Activated naive CD4-positive, alpha-beta T cell treated with Interleukin-2 at 50 U/mL for 16 hours (primary cell): ENCODE measurements at regions not wholly inside any gene's neighbourhood (a gene's known extent, or its start where the extent isn't known, plus 50 kb on each side); places are given as distances from the start of the nearest gene placed in this dataset.

ENCODE experiments used
- DNase-seq: peaks from one replicate; pipeline ENCODE4 v3.0.0-alpha.2; 2020

DNA sequence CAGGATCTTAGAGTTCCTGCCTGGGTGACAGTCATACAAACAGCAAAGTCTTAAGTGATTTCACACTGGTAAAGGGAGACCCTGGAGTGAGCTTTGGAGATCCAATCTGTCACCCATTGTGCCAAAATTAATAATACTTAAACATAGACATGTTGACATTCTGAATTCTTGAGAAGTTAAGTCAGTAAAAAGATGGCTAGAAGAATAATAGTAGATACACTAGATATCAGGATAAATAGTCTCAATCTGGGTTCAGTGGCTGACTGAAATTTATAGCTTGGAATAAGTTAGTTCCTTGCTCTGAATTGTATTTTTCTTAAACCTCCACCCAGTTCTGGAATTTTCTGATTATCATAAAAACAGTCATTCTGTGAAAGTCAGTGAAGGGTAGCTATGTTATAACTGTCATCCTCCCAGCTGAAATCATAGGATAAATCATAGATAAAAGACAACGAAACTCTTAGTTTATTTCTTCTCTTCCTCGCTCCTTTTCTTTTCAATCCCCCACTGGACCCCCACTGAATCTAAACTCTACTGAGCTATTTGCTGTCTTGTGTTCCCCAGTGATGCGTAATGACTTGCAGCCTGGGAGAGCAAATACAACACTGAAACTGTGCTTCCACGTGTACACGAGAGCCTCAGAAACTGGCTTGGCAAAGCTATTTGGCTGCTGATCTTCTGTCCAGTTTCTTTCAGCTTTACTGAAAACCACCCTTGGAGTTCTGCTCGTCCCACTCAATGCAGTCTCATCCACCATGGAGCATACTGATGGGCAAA, 175.4 kb upstream of the TP63 start:
- no peak for DNase-seq

DNA sequence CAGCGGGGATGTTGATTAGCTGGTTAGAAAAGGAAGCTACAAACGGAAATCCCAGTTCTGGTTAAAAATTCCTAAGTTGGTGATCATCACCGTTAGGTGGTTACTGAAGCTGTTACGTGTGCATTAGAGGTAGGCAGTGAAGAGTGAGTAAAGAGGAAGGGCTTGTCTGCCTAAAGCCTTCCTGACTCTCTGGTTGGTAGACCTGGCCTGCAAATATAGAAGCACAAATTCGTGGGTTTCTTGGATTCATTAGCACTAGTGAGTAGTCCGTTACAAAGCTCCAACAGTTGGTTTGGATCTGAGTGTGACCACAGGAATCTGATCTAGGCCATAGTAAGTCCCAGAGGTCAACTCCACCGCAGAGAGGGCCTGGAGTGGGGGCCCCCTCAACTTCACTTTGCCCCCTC, 174.0 kb upstream of the TP63 start:
- no peak for DNase-seq

DNA sequence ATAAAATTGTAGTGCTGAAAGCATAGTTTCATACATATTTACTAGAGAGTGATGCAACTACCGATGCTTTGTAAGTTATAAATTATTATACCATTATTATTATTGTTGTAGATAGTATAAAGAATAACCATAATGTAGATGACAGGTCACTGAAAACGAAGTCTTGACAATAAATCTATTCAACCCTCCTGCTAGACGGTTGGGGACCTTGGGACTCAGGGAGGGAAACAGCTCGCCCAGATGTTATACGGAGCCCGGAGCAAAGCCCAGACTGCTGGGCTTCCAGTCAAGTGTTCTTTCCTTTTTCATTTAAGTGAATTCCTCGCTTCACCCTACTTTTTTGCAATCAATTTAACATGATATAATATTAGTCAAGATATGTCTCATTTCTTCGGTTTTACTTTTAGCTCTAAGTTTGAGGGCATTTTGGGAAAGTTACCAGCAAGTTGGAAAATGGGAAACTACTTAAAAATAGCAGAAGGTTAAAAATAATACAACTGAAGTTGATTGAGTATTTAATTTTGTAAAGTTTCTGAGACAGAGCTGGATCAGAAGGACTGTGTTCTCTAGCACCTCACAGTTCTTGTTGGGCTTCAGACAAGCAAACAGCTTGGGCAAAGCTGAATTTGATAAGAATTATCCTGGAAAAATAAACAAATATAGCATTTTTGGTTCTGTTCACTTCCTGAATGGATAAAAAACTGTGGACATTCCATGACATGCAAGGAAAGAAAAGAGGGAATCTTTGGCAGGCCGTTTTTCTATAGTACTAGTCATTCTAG, 173.4 kb upstream of the TP63 start:
- DNase-seq = no peak

DNA sequence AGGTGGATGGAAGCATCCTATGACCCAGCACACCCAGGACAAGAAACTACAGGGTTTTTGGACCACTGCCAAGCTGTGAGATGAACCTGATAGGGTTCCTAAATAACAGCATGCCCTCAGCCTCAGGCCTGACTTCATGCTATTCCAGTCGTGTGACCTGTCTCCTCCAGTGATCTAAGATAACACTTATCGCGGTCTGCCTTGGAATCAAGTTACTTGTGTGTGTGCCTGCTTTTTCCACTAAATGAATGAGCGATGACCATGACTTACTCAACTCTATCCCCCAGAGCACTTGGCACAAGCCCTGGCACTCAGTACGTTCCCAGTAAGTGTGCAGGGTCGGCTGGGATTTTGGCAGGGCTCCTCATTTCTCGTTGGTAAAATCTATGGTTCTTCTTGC, 172.7 kb upstream of the TP63 start:
- DNase-seq = no peak

DNA sequence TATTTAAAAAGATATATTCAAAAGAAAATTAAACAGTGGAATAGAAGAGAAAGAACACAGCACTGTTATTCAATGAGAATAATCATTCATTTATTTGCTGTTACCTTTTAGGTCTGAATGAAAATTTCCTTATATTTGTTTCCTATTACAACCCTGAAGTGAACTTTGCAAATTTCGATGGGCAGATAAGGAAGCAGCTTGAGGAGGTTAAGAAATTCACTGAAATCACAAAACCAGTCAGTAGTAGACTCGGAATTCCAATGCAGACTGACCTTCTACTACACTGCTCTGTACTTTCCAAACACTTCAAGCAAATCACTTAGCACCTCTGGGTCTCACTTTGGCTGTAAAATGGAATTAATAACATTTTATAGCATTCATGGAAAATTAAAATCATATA, 172.0 kb upstream of the TP63 start:
- DNase-seq = no peak

DNA sequence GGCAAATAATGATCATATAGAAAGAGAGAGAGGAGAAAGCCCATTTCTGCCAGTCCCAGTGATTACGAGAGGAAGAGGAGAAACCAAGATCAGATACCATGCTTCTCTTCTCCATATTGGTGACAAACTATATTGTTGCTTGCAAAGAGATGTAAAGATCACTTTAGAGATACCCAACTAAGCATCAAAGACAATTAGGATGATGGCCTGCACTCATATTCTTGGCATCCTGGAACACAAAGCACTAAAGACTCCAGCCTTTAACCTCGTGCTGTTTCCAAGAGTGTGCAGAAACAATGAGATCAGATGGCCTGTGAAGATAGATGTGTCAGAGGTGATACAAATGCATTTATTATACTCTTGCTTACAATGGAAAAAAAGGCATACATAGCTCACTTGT, 170.7 kb upstream of the TP63 start:
- no peak for DNase-seq

DNA sequence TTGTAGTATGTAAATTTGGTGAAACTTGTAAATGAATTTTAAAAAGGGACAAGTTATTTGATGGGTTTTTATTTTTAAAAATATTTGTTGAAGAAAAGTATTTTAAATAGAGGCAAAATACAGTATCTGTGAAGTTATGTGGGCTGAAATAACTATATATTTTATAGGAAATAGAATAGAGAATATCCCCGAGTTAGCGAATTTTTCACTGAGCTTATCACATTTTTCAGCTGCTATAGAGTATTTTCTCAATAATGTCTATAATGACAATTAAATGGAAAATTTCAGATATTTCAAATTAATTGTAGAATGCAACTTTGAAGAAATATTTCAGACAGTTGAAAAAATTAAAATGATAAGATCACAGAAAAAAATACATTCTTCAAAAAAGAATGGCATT, 166.4 kb upstream of the TP63 start:
- DNase-seq = no peak

DNA sequence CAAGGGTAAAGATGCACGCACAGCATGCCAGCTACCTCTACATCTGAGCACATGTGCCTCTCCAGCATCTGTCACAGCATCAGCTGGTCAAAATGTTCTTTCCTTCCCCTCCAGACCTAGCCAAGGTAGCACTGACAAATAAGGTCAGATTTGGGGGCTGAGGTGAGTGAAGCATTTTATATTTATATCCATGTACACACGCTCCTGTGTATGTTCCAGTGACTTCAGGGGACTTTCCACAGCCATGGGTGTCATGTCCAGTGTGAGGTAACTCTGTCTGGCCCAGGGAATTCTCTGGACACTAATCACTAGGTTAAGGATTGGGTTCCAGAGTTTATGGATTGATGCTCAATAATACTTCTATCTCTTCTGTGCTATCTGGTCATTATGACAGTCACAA, 165.2 kb upstream of the TP63 start:
- no peak for DNase-seq

DNA sequence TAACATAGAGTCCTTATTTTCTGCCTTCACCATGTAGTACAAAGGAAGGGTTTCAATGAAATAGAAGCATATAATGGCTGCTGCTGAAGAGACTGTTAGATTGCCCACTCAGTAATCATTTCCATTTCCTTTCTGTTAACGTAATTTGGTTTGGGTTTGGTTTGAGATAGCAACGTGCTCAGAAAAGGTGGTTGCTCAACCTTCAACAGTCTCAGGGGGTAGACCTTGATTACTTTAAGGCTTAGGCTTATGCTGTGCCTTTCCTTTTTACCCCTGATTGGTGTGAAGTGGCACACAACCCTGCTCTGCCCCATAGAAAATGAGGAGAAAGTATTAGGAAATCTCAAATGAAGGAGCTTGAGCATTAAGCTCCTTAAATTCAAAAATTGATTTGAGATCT, 163.7 kb upstream of the TP63 start:
- DNase-seq = no peak

DNA sequence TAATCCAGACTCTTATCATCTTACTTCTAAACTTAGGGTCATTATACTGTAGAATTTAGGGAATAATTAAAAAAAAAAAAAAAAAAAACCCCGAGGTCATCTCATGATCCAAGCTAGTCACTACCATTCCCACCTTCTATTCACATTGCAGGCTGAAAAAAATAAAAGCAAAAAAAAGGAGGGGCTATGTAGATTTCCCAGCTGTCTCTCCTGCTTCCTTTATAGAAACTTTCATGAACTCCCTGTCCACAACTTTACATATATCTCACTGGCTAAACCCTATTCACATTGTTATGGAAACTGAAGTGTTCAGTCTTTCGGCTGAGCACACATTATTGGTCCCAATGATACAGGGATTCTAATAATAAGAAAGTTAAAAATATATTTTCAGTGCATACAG, 156.2 kb upstream of the TP63 start:
- DNase-seq = no peak

DNA sequence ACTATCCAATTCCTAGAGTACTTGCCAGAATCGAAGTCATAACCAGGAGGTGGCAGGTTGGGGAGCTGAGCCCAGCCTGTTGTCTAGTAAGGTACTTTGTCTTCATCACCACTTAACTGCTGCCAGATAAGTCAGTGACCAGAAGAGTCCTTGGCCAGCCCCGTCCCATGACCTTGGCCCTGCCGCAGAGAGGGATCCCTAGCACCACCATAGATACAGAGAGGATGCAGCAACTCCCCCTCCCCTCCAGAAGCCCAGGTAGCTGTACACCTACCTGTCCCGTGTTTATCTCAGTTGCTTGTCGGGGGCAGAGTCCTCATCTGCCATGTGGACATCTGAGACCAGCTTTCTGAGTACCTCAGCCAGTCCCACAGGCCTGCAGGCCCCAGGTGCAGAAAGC, 153.6 kb upstream of the TP63 start:
- no peak for DNase-seq

DNA sequence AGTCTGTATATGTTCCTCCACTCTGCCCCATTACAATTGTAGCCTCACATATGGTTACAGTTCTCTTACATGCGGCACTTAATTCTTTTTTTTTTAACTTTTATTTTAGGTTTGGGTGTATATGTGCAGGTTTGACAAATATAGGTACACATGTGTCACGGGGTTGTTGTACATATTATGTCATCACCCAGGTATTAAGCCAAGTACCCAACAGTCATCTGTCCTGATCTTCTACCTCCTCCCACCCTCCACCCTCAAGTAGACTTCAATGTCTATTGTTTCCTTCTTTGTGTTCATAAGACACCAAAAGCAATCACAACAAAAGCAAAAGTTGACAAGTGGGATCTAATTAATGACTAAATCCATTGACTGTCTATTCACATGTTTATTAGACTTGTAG, 144.6 kb upstream of the TP63 start:
- no peak for DNase-seq

DNA sequence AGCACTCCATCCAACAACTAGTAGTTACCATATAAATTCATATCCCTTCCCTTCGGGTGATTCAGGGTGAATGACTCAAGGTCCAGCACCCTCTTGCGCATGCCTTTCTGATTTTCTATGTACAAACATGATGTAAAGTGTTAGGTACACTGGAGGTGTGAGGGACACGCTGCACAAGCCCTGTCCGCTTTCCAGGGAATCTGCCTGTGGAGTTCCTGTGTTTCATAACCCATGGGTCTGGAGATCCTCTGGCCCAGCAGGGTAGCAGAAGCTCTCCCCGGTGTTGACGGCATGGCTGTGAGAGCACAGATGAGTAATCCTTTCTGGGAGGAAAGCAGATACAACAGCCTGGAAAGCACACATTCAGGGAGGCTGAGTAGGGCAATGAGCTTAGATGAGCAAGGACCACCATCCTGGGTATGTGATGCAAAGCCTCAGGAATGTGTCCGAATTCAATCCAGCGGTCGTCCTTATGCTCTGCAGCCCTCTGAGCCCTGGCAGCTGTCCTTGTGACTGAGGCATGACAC, 142.9 kb upstream of the TP63 start:
- no peak for DNase-seq

DNA sequence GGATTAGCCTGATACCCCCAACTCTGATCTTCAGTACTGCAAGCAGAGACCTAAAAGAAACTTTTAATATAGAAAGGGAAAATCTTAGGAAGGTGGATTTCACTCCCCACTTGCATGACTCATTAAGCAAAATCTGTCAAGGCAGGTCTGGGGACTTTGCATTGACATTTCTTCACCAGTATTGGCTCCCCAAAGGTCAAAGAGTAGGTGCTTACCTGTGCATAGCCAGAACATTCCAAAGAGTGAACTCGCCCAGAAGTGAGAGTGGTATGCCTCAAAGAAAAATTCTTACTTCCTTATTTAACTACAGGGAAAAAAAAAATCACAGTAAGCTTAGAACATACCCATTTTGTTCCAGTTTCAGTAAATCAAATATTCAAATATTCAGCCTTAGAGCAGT, 140.9 kb upstream of the TP63 start:
- no peak for DNase-seq

DNA sequence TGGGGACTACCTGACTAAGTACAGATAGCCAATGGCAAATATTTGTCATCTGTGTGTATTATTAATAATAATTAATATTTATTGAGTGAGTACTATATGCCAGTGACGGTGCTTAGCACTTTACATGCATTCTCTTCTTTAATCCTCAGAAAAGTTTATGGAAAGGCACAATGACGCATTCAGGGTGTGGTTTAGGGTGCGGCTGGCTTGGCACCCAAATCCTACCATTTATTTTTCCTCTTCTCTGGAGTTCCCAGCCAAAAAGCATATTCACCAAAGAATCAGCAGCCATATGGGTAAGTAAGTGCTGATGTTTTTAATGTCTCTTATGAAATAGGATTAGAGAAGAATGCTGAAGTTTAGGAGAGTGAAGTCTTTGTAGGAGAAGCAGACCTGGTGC, 140.4 kb upstream of the TP63 start:
- no peak for DNase-seq

DNA sequence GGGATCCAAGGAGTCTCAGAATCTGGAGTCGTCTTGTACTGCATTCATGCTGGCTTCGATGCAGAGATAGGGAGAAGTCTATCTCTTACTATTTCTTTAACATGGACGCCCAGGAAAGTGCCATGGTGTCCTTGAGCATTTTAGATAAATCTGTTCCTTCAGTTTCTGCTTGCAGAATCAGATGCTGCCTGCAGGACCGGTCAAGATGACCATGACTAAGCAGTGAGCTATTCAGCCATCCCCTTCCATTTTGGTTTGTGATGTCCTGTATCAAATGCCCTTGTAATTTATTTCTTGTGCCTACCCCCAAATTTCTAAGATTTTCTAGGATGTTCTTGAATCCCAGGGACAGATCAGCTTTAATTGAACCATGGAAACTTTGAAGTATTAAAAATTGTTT, 139.4 kb upstream of the TP63 start:
- DNase-seq = no peak

DNA sequence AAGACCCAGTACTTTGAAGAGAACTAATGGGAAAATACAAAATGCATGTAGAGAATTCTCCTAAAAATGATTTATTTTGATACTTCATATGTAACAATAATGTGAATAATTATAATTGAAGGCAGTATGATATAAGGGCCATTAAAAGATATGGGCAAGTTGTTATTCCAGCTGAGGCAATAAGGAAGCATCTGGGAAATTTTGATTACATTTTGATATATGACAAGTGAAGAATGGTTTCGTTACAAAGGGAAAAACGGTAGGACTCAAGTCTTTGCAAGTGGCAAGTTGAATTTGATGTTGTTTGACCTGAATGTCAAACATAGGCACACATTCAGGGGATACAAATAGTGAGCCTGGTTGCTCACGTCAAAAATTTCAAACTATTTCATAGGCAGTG, 137.9 kb upstream of the TP63 start:
- DNase-seq = no peak

DNA sequence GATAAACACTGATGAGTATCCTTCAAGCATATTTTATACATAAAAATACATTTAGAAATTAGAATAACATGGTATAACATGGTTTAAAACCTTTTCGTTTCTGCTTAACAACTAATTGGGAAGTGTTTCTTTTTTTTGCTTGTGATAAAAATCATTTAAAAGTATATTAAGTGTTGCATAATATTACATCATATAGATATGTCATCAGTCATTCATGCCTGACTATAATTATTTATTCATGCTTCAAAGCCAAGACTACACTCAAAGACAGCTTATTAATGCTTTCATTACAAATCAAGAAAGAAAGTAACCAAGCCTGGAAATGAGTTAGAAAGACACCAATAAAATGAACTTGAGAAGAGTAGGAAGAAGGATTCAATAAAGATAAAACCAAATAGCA, 136.6 kb upstream of the TP63 start:
- DNase-seq = no peak

DNA sequence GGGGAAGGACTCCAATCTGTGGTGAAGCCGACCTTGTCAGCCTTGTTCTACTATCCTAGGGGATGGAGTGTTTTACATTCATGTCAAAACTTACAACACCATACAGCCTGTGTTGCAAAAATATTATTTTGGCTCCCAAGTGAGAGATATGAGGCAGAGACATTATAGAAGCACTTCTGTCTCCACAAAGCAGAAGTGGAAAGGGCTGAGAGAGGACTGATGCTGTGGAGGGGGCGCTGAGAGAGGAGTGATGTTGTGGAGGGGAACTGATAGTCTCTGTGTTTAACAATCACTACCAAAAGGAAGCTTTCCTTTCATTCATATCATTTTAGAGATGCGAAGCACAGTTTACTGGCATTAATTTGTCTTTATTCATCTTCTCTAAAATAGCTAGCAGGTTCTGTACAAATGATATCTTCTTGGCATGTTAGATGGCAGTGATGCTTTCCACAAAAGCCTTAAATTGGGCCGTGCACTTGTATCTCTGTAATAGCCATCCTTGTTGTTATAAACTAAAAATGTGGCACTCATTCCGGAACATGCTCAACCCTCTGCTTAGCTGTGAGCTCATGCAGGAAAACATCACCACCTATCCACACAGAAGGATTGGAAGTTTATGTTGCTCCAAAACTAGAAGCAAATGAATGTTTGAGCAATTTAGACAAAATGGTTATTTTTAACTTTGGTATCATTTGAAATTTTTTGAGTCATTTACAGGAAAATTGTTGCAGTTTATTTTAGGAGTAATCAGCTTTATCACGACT, 134.6 kb upstream of the TP63 start:
- DNase-seq = no peak

DNA sequence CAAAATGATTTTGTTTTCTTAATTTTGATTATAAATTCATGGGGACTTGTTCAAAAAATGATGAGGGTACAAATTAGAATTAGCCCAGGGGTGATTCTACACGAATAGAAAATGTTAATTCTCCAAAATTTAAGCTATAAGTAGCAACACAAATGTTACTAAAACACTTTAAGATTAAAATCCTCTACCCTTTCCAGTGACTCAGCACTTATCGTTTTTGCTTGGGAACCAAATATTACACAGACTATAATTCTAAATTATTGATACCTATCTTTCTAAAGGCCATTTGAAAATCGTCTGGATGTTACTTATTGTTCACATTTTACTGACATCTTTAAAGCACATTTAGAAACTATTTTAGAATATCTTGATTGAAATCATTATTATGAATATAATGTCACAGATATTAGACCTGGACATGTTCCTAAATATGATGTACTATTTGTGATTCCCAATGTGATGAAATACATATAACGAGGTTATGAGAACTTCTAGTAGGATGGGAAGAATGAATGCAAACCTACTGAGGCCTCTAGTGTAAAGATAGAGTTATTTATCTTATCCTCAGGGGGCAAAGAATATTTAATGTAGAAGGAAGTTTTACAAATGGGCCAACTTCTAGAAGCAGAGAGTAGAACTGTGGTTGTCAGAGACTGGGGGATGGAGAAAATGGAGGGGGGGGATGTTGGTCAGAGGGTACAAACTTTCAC, 132.0 kb upstream of the TP63 start:
- DNase-seq = no peak

DNA sequence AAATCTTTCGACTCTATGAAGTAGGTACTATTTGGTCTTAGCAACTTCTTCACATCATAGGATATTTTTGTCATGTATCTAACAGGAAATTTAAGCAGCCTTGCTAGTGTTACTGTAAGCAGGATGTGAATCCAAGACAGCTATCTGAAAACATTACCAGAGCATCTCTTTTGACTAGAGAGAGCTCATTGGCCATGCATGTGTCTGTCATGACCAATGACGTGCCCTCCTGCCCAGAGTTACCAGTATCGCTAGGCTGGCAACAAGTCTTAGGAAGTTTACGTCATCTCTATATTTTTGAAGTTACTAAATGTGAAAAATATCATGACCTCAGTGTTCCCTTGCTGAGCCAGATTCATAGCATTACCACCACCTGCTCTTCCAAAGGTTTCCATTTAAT, 130.9 kb upstream of the TP63 start:
- DNase-seq = no peak

DNA sequence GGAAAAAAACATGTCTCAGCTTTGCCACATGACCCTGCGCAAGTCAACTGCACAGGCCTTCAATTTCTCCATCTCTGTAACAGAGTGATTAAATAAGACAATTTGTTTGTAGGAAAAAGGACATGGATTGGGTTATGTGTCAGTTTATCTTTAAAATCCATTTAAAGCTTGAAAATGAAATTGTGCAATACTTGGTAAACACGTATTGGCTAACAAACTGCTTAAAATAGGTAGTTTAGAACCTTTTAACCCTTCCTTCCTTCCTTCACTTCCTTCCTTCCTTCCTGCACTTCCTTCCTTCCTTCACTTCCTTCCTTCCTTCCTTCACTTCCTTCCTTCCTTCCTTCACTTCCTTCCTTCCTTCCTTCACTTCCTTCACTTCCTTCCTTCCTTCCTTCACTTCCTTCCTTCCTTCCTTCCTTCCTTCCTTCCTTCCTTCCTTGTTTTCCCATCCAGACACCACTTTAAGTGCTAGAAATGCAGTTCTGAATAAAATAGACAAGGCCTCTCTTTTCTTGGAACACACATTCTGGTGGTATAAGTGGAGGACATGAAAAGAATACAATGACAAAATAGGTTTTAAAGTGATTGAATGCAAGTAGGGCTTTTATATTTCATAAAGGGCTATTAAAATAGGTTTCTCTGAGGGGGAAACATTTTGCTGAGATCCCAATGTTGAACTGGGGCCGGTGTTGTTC, 130.2 kb upstream of the TP63 start:
- no peak for DNase-seq
